ENCODE measurements at regions not wholly inside any gene's neighbourhood (a gene's known extent, or its start where the extent isn't known, plus 50 kb on each side); places are given as distances from the start of the nearest gene placed in this dataset.

GRCh38 chr9:79809931-79810330 lies 238.2 kb downstream of the TLE4 start:
- no peak for DNase-seq (ENCODE audit: extremely low read depth, low read depth)

DNA sequence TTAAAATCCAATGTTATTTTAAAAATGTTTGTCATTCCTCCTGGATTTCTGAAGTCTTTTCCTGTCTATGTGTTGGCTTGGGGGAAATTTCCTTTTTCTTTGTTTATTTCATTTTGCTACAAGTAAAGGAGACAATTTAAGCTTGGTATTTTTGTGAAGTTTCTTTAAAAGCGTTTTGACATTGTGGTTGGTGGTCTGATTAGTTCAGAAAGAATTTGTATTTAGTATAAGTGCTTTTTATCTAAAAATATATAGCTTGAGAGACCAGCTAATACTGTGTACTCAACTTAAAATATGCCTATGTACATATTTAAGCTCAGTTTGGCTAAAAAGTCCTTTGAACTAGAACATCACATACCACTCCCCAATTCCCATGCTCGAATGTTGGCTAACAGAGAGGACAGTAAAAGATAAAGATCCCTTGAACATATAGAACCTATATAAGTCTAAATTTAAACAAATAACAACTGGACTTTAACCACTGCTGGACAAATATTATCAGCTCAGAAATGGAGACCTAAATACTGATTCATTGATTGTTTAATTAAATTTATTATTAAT lies 237.6 kb downstream of the TLE4 start:
- DNase-seq (ENCODE audit: extremely low read depth, low read depth) = no peak

- DNase-seq (ENCODE audit: extremely low read depth, low read depth) = no peak
These were observed 236.2 kb downstream of the TLE4 start for GRCh38 chr9:79807971-79808370.

DNA sequence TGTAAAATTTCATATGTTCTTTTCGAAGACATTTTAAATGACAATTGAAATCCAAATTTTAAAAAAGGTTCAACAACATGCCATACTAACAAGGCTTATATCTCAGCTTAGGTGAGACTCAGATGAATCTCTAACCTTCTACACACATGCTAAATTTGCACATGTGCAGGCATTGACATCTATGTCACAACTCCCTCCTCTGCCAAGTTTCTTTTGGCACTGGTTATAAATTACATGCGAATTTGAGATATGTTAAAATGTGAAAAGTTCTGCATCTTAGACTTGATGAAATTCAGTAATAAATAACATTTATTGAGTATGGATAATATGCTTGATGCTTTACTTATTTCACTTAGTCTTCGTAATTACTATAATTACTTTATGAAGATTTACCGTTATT lies 234.3 kb downstream of the TLE4 start:
- no peak for DNase-seq (ENCODE audit: extremely low read depth, low read depth)

GRCh38 chr9:79801459-79801858 lies 229.7 kb downstream of the TLE4 start:
- DNase-seq (ENCODE audit: extremely low read depth, low read depth) = no peak

DNA sequence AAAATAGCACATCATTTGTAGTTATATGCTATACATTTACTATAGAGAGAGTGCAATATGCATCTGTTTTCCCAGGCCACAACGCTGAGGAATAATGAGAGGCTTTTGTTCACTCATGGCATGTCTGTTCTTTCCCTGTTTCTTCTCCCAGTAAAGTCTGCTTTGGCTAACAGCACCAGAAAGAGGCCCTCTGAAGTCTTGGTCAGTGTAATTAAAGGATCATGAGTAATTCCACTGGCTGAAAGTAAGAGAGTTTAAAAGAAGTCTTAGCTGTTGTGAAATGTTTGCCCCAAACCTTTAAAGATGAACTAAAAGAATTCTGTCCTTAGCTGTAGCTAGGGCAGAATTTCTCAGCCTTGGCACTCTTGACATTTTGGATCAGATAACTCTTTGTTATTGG lies 228.8 kb downstream of the TLE4 start:
- DNase-seq (ENCODE audit: extremely low read depth, low read depth) = no peak

DNA sequence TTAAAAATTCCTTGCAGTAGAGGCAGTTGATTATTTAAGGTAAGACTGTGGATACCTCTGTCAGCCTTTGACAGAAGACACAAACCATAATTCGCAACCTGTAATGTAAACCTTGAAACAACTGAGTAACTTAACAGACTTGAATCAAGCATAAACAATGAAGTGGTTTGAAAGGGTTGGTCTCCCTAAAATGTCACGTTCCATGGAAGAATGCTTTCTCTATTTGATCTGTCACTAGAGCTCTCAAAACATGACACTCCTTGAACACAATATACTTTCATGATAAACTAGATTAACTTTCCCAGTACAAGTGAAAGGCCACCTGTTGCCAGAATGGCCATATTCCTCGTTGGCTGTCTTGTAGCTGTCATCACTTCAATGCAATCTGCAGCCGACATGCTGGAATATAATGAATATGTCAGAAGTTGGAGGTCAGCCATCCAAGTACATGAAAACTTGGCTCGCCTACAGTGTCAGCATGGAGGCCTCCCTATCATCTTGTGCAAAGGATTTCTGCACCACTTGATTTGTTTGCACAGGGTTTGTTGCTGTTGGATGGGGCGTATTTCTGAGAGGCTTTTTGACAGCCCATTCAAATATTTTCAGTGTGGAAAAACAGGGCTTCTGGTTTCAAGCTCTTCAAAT lies 228.0 kb downstream of the TLE4 start:
- DNase-seq (ENCODE audit: extremely low read depth, low read depth) = no peak

GRCh38 chr9:79798450-79798849 lies 226.7 kb downstream of the TLE4 start:
- no peak for DNase-seq (ENCODE audit: extremely low read depth, low read depth)

DNA sequence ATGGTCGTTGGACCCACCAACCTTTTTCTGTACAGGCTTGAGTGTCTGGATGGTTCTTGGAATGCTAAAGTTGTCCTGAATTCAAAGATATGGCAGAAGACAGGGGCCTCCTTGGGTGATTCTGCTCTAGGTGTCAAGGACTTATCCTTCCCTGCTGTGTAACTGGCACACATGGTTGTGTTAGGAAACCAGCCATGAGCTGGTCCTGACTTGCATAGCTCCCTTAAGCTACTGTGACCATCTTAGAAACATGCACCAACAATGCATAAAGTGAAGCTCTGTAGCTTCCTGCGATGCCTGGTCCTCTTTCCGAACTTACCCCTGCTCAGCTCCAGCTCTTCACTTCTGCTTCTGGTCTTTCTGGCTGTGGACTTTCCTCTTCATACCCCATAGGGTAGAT lies 224.6 kb downstream of the TLE4 start:
- no peak for DNase-seq (ENCODE audit: extremely low read depth, low read depth)

GRCh38 chr9:79788662-79789061 lies 216.9 kb downstream of the TLE4 start:
- no peak for DNase-seq (ENCODE audit: extremely low read depth, low read depth)

DNA sequence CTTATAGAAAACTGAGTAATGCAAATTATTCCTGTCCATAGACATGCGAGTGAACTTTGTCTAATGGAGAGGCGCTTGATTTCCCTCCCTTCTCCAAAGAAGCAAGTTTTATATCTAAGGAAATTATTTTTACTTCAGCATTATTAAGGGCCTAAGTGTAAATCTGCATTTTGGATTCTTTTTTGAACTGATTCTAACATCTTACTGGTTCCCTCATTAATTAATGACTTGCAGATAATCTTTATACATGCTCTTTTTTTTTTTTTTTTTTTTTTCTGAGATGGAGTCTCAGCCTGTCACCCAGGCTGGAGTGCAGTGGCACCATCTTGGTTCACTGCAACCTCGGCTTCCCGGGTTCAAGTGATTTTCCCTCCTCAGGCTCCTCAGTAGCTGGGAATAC lies 209.5 kb downstream of the TLE4 start:
- DNase-seq (ENCODE audit: extremely low read depth, low read depth) = no peak

DNA sequence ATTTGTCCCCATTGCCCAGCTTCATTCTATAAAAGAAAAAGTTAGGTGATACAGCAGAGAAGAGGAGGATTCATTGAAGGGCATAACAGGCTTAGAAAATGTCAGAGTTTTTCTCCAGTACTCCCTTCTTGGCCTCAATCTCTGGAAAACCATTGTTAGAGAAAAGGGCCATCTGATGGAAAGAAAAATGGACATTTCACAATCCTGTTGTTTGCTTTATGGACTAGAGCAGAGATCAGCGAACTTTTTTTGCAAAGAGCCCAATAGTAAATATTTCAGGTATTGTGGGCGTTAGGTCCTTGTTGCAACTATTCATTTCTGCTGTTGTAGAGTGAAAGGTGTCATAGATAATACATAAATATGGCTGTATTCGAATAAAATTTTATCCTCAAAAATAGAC lies 208.8 kb downstream of the TLE4 start:
- DNase-seq (ENCODE audit: extremely low read depth, low read depth) = no peak

- DNase-seq (ENCODE audit: extremely low read depth, low read depth) = no peak
These were observed 208.1 kb downstream of the TLE4 start for GRCh38 chr9:79779901-79780300.

DNA sequence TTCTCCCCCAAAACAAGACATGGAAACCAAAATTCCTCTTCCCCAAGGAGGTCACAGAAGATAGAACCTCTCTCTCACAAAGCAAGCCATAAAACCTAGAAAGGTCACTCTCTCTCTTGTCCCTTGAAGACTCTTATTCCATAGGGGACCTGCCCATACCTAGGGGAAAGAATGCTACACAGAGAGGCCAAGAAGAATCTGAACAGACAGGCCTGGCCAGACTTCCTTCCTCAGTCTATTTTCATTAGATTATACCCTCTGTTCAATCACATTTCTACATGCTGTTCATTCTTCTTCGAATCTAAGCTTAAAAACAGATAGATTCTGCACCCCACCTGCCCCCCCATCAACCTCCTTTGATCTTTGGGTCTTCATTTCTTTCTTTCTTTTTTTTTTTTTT lies 206.8 kb downstream of the TLE4 start:
- no peak for DNase-seq (ENCODE audit: extremely low read depth, low read depth)

- no peak for DNase-seq (ENCODE audit: extremely low read depth, low read depth)
These were observed 204.8 kb downstream of the TLE4 start for GRCh38 chr9:79776581-79776980.
